ENCODE measurements at regions not wholly inside any gene's neighbourhood (a gene's known extent, or its start where the extent isn't known, plus 50 kb on each side); places are given as distances from the start of the nearest gene placed in this dataset.

- DNase-seq (ENCODE audit: low read depth) = no peak
Observed at GRCh38 chr20:21836346-21836745, 130.9 kb downstream of the PAX1 start.

- no peak for DNase-seq (ENCODE audit: low read depth)
Observed at GRCh38 chr20:21835042-21835441, 129.6 kb downstream of the PAX1 start.

GRCh38 chr20:21832442-21833385 lies 127.2 kb downstream of the PAX1 start:
- DNase-seq (ENCODE audit: low read depth) = peak; percentile 8

- no peak for DNase-seq (ENCODE audit: low read depth)
Observed at GRCh38 chr20:21826976-21827375, 121.5 kb downstream of the PAX1 start.

- DNase-seq (ENCODE audit: low read depth) = no peak
Observed at GRCh38 chr20:21821358-21821757, 115.9 kb downstream of the PAX1 start.

- DNase-seq (ENCODE audit: low read depth) = peak; percentile 8
Observed at GRCh38 chr20:21820688-21821087, 115.2 kb downstream of the PAX1 start.

GRCh38 chr20:21820045-21820444 lies 114.6 kb downstream of the PAX1 start:
- DNase-seq (ENCODE audit: low read depth) = no peak

GRCh38 chr20:21812379-21812778 lies 106.9 kb downstream of the PAX1 start:
- no peak for DNase-seq (ENCODE audit: low read depth)

GRCh38 chr20:21809961-21810523 lies 104.6 kb downstream of the PAX1 start:
- no peak for DNase-seq (ENCODE audit: low read depth)

- no peak for DNase-seq (ENCODE audit: low read depth)
Observed at GRCh38 chr20:21808863-21809664, 103.6 kb downstream of the PAX1 start.

- no peak for DNase-seq (ENCODE audit: low read depth)
Observed at GRCh38 chr20:21808139-21808538, 102.7 kb downstream of the PAX1 start.

- no peak for DNase-seq (ENCODE audit: low read depth)
Observed at GRCh38 chr20:21804802-21805201, 99.3 kb downstream of the PAX1 start.

- DNase-seq (ENCODE audit: low read depth) = no peak
Observed at GRCh38 chr20:21801193-21801592, 95.7 kb downstream of the PAX1 start.

- no peak for DNase-seq (ENCODE audit: low read depth)
Observed at GRCh38 chr20:21798384-21798783, 92.9 kb downstream of the PAX1 start.

- no peak for DNase-seq (ENCODE audit: low read depth)
Observed at GRCh38 chr20:21796059-21796458, 90.6 kb downstream of the PAX1 start.

GRCh38 chr20:21788082-21788481 lies 82.6 kb downstream of the PAX1 start:
- no peak for DNase-seq (ENCODE audit: low read depth)

- DNase-seq (ENCODE audit: low read depth) = no peak
Observed at GRCh38 chr20:21781446-21782075, 76.1 kb downstream of the PAX1 start.

- no peak for DNase-seq (ENCODE audit: low read depth)
Observed at GRCh38 chr20:21780528-21780927, 75.1 kb downstream of the PAX1 start.

Measured in stromal cell of bone marrow (primary cell).